MCF 10A (cell line): ENCODE measurements at regions not wholly inside any gene's neighbourhood (a gene's known extent, or its start where the extent isn't known, plus 50 kb on each side); places are given as distances from the start of the nearest gene placed in this dataset.
A peak's percentile ranks its signal among the peaks of the same experiment; 100 is the strongest.

Experiments
- BruUV-seq: library from RNA; stranded (reverse); fragments of 400-500 nt; replicated peaks from 2 replicates; lab custom pipeline; 2021; lab: Mats Ljungman, UMichigan
- CTCF ChIA-PET: fragments of 300-600 bp; sonication (Branson Sonifier 250); formaldehyde crosslinking; extraction: SDS; loops from one replicate; lab custom pipeline; 2021; ENCODE audit warnings: antibody characterized with exemption, inconsistent platforms; lab: Yijun Ruan, JAX
- POLR2A ChIA-PET: fragments of 300-600, 350-650 bp; sonication (Branson Sonifier 250); formaldehyde crosslinking; extraction: SDS; loops from one replicate; lab custom pipeline; 2020; ENCODE audit warnings: antibody characterized with exemption, inconsistent platforms; lab: Yijun Ruan, JAX
- DNase-seq: peaks from one replicate; pipeline ENCODE4 v3.0.0-alpha.2; 2018; ENCODE audit not compliant: unreplicated experiment
- H3K27ac Mint-ChIP-seq: one replicate; pipeline ENCODE4 v1.8.0; 2022; ENCODE audit warnings: mild to moderate bottlenecking, low read depth, mixed read lengths; ENCODE audit not compliant: unreplicated experiment
- H3K27me3 Mint-ChIP-seq: one replicate; pipeline ENCODE4 v1.8.0; 2022; ENCODE audit warnings: mixed read lengths; ENCODE audit not compliant: insufficient read depth, unreplicated experiment
- H3K36me3 Mint-ChIP-seq: one replicate; pipeline ENCODE4 v1.8.0; 2022; ENCODE audit warnings: mild to moderate bottlenecking, moderate library complexity, mixed read lengths; ENCODE audit not compliant: insufficient read depth, unreplicated experiment
- H3K4me1 Mint-ChIP-seq: one replicate; pipeline ENCODE4 v1.8.0; 2022; ENCODE audit warnings: mixed read lengths; ENCODE audit not compliant: insufficient read depth, unreplicated experiment
- H3K4me3 Mint-ChIP-seq: one replicate; pipeline ENCODE4 v1.8.0; 2022; ENCODE audit warnings: mild to moderate bottlenecking, moderate library complexity, mixed read lengths; ENCODE audit not compliant: unreplicated experiment
- H3K9me3 Mint-ChIP-seq: one replicate; pipeline ENCODE4 v1.8.0; 2022; ENCODE audit warnings: mixed read lengths; ENCODE audit not compliant: unreplicated experiment
- intact Hi-C: fragments of 100-400 bp; cut with micrococcal nuclease; formaldehyde crosslinking; loops from 2 replicates; pipeline ENCODE4 v1.14.1; 2022
- TF ChIP-seq, protein P1 (sequence below): fragments of 200-600 bp; IDR thresholded peaks from one replicate; pipeline ENCODE4 v1.8.0; 2022; ENCODE audit warnings: antibody characterized with exemption, mild to moderate bottlenecking; ENCODE audit not compliant: unreplicated experiment

DNA sequence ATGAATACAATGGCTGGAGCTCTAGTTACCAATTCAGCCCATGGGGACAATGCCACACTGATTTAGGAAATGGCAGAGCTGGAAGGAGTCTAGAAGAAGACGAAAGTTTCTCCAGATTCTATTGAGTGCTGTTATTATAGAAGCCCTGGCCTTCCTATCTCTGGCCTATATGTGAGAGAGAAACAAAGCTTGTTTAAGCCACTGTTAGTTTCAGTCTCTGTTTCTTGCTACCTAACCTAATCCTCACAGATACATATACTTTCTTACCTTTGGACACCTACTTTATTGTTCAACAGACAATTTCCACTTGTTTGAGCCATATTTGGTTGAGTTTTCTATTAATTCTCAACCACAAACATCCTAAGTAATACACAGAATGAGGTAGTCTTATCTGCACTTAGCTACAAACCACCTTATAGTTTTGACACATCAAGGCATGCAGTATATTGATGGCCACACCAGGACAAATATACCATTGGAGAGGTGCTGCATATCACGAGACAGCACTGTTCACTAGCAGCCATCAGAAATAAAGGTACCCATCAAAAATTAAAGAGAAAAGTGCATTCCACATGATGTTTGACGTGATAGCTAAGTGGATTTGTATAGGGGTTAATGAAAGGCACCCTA lies 190.2 kb downstream of the SMIM20 start:
- no TSS peak for BruUV-seq

DNA sequence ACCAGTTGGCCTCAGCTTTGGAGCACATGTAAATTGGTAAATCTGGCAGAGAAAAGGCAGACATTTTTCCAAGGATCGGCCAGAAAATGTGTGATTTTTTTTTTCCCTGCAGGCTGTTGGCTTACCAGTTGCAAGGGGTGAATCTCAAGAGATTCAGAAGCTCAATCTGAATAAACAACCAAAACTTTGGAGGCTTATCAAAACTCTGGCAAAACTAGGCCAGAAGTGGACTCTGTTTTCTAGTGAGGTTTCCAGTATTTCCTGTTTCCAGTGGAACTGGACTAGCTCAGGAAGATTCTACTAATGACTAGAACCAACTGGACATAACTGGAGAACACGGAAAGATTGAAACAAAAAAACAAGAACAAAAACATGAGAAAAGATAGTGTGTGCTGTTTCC lies 191.3 kb downstream of the SMIM20 start:
- POLR2A ChIA-PET, result interaction anchor here (1.2 kb wide), 2 partner anchors 12 to 214 kb away, joined by 3 read pairs; no protein-coding TSS in a partner anchor

More for the DNA sequence above, 190.2 kb downstream of the SMIM20 start:
- Mint-ChIP-seq H3K27me3 (no peaks in the 10 kb centered on the region), H3K4me1 (peaks cover 18% of the 10 kb centered on the region), H3K27ac (no peak overlapping the region), H3K4me3 (no peak overlapping the region), H3K9me3 (peaks cover 11% of the 10 kb centered on the region), H3K36me3 (no peaks in the 10 kb centered on the region)
- CTCF ChIA-PET, result interaction anchor here (2.6 to 5.4 kb wide), 2 partner anchors 21 to 24 kb away, joined by 8 to 25 read pairs; no protein-coding TSS in a partner anchor
- no peak for DNase-seq
- POLR2A ChIA-PET, result interaction anchor here (0.6 to 1.9 kb wide), 6 partner anchors 11 to 215 kb away, joined by 3 to 4 read pairs (median 3); no protein-coding TSS in a partner anchor
- intact Hi-C loops, result no loop called here
- TF ChIP-seq, protein P1, sequence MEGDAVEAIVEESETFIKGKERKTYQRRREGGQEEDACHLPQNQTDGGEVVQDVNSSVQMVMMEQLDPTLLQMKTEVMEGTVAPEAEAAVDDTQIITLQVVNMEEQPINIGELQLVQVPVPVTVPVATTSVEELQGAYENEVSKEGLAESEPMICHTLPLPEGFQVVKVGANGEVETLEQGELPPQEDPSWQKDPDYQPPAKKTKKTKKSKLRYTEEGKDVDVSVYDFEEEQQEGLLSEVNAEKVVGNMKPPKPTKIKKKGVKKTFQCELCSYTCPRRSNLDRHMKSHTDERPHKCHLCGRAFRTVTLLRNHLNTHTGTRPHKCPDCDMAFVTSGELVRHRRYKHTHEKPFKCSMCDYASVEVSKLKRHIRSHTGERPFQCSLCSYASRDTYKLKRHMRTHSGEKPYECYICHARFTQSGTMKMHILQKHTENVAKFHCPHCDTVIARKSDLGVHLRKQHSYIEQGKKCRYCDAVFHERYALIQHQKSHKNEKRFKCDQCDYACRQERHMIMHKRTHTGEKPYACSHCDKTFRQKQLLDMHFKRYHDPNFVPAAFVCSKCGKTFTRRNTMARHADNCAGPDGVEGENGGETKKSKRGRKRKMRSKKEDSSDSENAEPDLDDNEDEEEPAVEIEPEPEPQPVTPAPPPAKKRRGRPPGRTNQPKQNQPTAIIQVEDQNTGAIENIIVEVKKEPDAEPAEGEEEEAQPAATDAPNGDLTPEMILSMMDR, result no peak

DNA sequence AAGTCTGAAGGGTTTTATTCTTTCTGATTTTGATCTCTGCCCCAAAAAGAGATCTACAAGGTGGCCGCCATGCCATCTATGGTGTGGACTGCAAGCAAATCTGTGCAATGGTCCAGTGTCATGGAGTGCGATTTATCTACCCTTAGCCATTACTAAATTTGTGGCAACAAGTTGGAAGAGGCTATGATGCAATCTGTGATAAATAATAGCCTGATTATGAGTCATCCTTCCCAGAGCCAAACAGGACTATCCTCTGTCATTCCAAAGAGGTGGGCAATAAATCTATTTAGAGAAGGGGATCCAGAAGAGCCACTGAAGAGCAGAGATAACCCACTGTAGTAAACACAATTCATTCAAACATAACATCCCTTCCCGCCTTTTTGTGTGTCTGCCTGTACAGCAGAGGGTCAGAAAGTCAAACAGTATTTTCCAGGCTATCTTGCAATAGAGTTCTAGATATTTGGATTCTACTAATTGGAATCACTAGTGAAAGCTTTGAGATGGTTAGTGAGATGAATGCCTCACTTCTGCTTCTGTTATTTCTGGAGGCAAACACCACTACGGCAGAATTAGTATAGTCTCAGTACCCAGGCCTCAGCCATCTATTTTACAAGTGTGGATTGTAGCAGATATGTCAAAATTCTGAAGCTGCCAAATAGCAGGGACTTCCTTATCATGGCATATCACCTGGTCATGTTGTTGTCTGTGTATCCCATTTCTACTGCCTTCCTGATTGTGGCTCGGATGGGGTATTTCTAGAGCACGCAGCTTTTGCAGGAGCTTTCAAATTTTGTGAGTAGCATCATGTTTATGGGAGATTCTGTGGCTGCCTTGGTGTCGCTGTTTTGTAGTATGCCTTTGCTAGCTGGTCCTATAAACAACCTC lies 192.0 kb downstream of the SMIM20 start:
- peak; percentile 60 for DNase-seq
- BruUV-seq, result no TSS peak
- H3K36me3 Mint-ChIP-seq, result no peaks in the 10 kb centered on the region
- peaks cover 2% of the 10 kb centered on the region for H3K9me3 Mint-ChIP-seq
- no peak overlapping the region for H3K4me3 Mint-ChIP-seq
- POLR2A ChIA-PET, result interaction anchor here (0.7 to 1.3 kb wide), 4 partner anchors 9 to 15 kb away, joined by 3 to 6 read pairs (median 4); no protein-coding TSS in a partner anchor
- TF ChIP-seq, protein P1, result no peak
- intact Hi-C loops, result no loop called here
- no peaks in the 10 kb centered on the region for H3K27me3 Mint-ChIP-seq
- CTCF ChIA-PET, result interaction anchor here (3.8 to 5.4 kb wide), 2 partner anchors 22 to 23 kb away, joined by 18 to 25 read pairs; no protein-coding TSS in a partner anchor
- peaks cover 18% of the 10 kb centered on the region for H3K4me1 Mint-ChIP-seq
- no peak overlapping the region for H3K27ac Mint-ChIP-seq

More for the DNA sequence above, 191.3 kb downstream of the SMIM20 start:
- no peaks in the 10 kb centered on the region for H3K27me3 Mint-ChIP-seq
- DNase-seq, result no peak
- CTCF ChIA-PET, result interaction anchor here (5.4 kb wide), 1 partner anchor 22 kb away, joined by 25 read pairs; no protein-coding TSS in a partner anchor
- intact Hi-C loops, result no loop called here
- no peak overlapping the region for H3K4me3 Mint-ChIP-seq
- peaks cover 18% of the 10 kb centered on the region for H3K4me1 Mint-ChIP-seq
- no peak overlapping the region for H3K27ac Mint-ChIP-seq
- H3K9me3 Mint-ChIP-seq, result no peaks in the 10 kb centered on the region
- BruUV-seq, result no TSS peak
- TF ChIP-seq, protein P1, result no peak
- H3K36me3 Mint-ChIP-seq, result no peaks in the 10 kb centered on the region
